ENCODE measurements at regions not wholly inside any gene's neighbourhood (a gene's known extent, or its start where the extent isn't known, plus 50 kb on each side); places are given as distances from the start of the nearest gene placed in this dataset.
A peak's percentile ranks its signal among the peaks of the same experiment; 100 is the strongest.

DNA sequence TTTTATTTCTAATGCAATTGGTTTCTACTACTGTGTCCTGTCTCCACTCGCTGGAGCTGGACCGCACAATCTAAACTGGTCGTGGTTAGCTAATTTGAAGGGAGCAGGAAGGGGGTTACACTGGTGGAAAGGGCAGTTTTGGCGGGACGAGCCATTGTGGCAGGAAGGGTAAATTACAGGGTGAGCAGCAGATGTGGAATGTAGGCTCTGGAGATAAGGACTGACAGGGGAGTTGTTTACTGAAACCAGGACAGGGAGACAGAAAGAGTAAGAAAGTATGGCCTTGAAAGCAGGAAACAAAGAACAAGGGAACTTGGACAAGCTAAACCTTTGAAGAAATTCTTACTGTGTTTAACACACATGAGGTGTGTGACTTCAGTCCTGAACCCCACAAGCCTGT, 147.8 kb downstream of the ATXN7L3B start:
- no peak for FAIRE-seq

DNA sequence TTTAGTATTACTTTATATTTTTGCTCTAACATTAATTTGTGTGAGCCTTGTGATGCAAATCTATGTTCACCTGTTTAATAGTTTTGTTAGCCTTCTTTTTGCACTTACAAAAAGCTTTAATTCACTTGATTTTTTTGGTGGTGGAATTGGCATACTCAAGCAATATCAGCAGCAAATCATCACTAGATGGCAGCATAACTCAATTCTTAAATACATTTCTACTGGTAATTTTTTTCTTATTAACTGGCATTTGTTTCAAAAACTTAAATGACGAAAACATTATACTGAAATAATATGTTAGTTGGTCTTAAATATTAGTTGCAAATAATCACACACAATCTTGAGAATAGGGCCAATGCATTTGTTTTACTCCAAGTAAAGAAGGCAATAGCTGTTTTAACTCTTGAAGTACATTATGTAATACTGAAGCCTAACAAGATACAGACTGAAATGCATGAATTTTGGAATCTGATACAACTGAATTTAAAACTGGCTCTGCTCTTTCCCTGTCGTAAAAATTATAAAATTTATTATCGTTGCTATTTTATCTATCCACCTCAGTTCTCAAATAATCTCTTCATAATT, 151.5 kb downstream of the ATXN7L3B start:
- no peak overlapping the region for H3K4me3 ChIP-seq (ENCODE audit: low read depth, low read length)
- no peaks in the 10 kb centered on the region for H3K36me3 ChIP-seq (ENCODE audit: control insufficient read depth, insufficient read depth, low read length)
- H3K27me3 ChIP-seq (ENCODE audit: control insufficient read depth, insufficient read depth, low read length) = no peaks in the 10 kb centered on the region
- no peak for FAIRE-seq
- DNase-seq (ENCODE audit: low read depth) = peak; percentile 61
- TF ChIP-seq, protein P1, sequence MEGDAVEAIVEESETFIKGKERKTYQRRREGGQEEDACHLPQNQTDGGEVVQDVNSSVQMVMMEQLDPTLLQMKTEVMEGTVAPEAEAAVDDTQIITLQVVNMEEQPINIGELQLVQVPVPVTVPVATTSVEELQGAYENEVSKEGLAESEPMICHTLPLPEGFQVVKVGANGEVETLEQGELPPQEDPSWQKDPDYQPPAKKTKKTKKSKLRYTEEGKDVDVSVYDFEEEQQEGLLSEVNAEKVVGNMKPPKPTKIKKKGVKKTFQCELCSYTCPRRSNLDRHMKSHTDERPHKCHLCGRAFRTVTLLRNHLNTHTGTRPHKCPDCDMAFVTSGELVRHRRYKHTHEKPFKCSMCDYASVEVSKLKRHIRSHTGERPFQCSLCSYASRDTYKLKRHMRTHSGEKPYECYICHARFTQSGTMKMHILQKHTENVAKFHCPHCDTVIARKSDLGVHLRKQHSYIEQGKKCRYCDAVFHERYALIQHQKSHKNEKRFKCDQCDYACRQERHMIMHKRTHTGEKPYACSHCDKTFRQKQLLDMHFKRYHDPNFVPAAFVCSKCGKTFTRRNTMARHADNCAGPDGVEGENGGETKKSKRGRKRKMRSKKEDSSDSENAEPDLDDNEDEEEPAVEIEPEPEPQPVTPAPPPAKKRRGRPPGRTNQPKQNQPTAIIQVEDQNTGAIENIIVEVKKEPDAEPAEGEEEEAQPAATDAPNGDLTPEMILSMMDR (IDR thresholded peaks at IDR 0.05; ENCODE audit: insufficient read depth, low read length, severe bottlenecking) = peak; percentile 39

More for the DNA sequence above, 147.8 kb downstream of the ATXN7L3B start:
- TF ChIP-seq, protein P1 (IDR thresholded peaks at IDR 0.05; ENCODE audit: insufficient read depth, low read length, severe bottlenecking) = no peak
- DNase-seq (ENCODE audit: low read depth) = no peak
- Histone ChIP-seq H3K36me3 (ENCODE audit: control insufficient read depth, insufficient read depth, low read length) (no peaks in the 10 kb centered on the region), H3K4me3 (ENCODE audit: low read depth, low read length) (no peak overlapping the region), H3K27me3 (ENCODE audit: control insufficient read depth, insufficient read depth, low read length) (no peaks in the 10 kb centered on the region)

DNA sequence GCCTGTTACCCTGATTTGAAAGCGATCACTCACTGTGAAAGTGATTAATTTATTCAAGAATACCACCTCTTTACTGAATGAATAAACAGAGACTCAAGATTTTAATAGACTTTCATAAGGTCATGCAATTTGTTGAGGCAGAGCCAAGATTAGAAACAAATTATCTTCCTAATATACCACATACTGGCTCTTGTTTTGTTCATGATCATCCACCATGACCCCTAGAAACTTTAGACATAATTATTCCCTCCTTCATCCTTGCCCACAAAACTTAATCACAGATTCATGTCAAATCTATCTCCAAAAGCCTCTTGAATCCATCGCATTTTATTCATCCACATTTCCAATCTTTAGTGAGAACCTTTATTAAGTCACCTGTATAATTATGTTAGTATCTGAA, 152.3 kb downstream of the ATXN7L3B start:
- H3K27me3 ChIP-seq (ENCODE audit: control insufficient read depth, insufficient read depth, low read length) = no peaks in the 10 kb centered on the region
- H3K4me3 ChIP-seq (ENCODE audit: low read depth, low read length) = no peak overlapping the region
- no peaks in the 10 kb centered on the region for H3K36me3 ChIP-seq (ENCODE audit: control insufficient read depth, insufficient read depth, low read length)
- FAIRE-seq = no peak
- no peak for DNase-seq (ENCODE audit: low read depth)
- TF ChIP-seq, protein P1 (IDR thresholded peaks at IDR 0.05; ENCODE audit: insufficient read depth, low read length, severe bottlenecking) = no peak

- Histone ChIP-seq H3K27me3 (ENCODE audit: control insufficient read depth, insufficient read depth, low read length) (no peaks in the 10 kb centered on the region), H3K36me3 (ENCODE audit: control insufficient read depth, insufficient read depth, low read length) (no peaks in the 10 kb centered on the region), H3K4me3 (ENCODE audit: low read depth, low read length) (no peak overlapping the region)
- DNase-seq (ENCODE audit: low read depth) (no peak), FAIRE-seq (no peak)
- TF ChIP-seq, protein P1 (IDR thresholded peaks at IDR 0.05; ENCODE audit: insufficient read depth, low read length, severe bottlenecking) = no peak
Observed at GRCh38 chr12:74719447-74719846, 181.8 kb downstream of the ATXN7L3B start.

DNA sequence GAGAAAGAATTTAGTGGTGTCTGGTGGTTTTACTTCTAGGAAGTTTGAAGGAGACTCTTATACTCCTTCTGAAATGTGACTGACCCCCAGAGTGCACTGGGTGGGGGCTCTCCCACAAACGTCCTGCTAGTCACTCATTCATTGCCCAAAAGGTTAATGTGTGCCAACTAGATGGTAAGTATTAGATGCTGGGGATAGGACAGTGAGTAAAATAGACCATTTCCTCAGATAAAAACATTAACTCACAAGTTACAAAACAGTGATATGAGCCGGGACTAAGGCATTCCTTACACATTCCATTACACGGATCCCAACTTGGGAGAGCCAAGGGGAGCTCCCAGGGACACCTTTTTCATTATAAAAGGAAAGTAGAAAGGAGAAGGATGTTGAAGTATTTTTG, 185.1 kb downstream of the ATXN7L3B start:
- TF ChIP-seq, protein P1 (IDR thresholded peaks at IDR 0.05; ENCODE audit: insufficient read depth, low read length, severe bottlenecking) = no peak
- H3K27me3 ChIP-seq (ENCODE audit: control insufficient read depth, insufficient read depth, low read length) = no peaks in the 10 kb centered on the region
- no peaks in the 10 kb centered on the region for H3K36me3 ChIP-seq (ENCODE audit: control insufficient read depth, insufficient read depth, low read length)
- H3K4me3 ChIP-seq (ENCODE audit: low read depth, low read length) = no peak overlapping the region
- no peak for DNase-seq (ENCODE audit: low read depth)
- FAIRE-seq = no peak

DNA sequence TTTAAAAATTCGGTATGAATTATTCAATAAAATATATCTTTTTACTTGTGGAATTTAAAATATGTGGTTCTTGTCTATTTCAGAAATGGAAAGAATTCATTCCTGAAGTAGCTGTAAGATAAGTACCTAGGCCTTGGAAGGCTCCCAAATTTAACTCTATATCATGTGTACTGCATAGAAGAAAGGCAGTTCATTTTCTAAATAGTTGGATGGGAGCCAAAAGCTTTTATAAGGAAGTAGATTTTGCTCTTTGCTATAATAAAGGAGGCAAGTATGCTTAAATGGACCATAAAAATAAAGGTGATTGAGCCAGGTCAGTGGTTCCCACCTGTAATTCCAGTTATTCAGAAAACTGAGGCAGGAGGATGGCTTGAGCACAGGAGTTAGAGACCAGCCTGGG, 187.5 kb downstream of the ATXN7L3B start:
- Histone ChIP-seq H3K27me3 (ENCODE audit: control insufficient read depth, insufficient read depth, low read length) (no peaks in the 10 kb centered on the region), H3K36me3 (ENCODE audit: control insufficient read depth, insufficient read depth, low read length) (no peaks in the 10 kb centered on the region), H3K4me3 (ENCODE audit: low read depth, low read length) (no peak overlapping the region)
- TF ChIP-seq, protein P1 (IDR thresholded peaks at IDR 0.05; ENCODE audit: insufficient read depth, low read length, severe bottlenecking) = no peak
- DNase-seq (ENCODE audit: low read depth) (peak; percentile 8), FAIRE-seq (no peak)

All from bronchial epithelial cell (primary cell).